Esophagus muscularis mucosa (tissue), 4 donors: ENCODE measurements at regions not wholly inside any gene's neighbourhood (a gene's known extent, or its start where the extent isn't known, plus 50 kb on each side); places are given as distances from the start of the nearest gene placed in this dataset.

ENCODE experiments used
- DNase-seq: peaks from one replicate; pipeline ENCODE4 v3.0.0-alpha.2; 2017; ENCODE audit errors: extremely low spot score
- H3K27ac ChIP-seq, 4 donors: fragments of 200-600 bp; sonication (generic); replicated peaks in 1 of 4; 1 replicate in 3 of 4; 2 replicates in 1 of 4; pipeline ENCODE4 v1.5.1; 2016 to 2019; ENCODE audit warnings: mild to moderate bottlenecking in 1 of 4
- H3K27me3 ChIP-seq, 4 donors: fragments of 200-600 bp; sonication (generic); one replicate each; pipeline versions ENCODE4 v1.5.1 to v1.6.0; 2016 to 2019
- H3K36me3 ChIP-seq, 4 donors: fragments of 200-600 bp; sonication (generic); one replicate each; pipeline ENCODE4 v1.5.1; 2016 to 2019
- H3K4me1 ChIP-seq, 4 donors: fragments of 200-600 bp; sonication (generic); one replicate each; pipeline ENCODE4 v1.5.1; 2016 to 2019
- H3K4me3 ChIP-seq, 4 donors: fragments of 200-600 bp; sonication (generic); 1 replicate in 2 of 4; 2 replicates in 2 of 4; pipeline ENCODE4 v1.5.1; 2016 to 2019; ENCODE audit warnings: mild to moderate bottlenecking in 4 of 4, moderate library complexity in 1 of 4
- H3K9me3 ChIP-seq, 4 donors: fragments of 200-600 bp; sonication (generic); 1 replicate in 3 of 4; 2 replicates in 1 of 4; pipeline ENCODE4 v1.5.1; 2016 to 2019
- EP300 ChIP-seq: sonication (generic); formaldehyde crosslinking; IDR thresholded peaks from one replicate; pipeline ENCODE4 v1.6.1; 2017; ENCODE audit warnings: antibody characterized with exemption
- POLR2A ChIP-seq: fragments of 450-650 bp; IDR thresholded peaks from one replicate; pipeline ENCODE4 v1.6.1; 2017; ENCODE audit warnings: antibody characterized with exemption, moderate library complexity, mild to moderate bottlenecking, low read depth
- POLR2AphosphoS5 ChIP-seq, 2 donors: sonication (generic); formaldehyde crosslinking; IDR thresholded peaks; one replicate each; pipeline ENCODE4 v1.6.1; 2017; ENCODE audit warnings: antibody characterized with exemption in 2 of 2
- WGBS: methylation state at CpG from one replicate; pipeline ENCODE4 v1.1.5; 2018; 5-methylcytosine and 5-hydroxymethylcytosine counted together
- intact Hi-C: fragments of 100-400 bp; cut with DNase I; formaldehyde crosslinking; loops from one replicate; pipeline ENCODE4 v1.15.1; 2023
- TF ChIP-seq, protein P1 (sequence below), 3 experiments: fragments of 200-600 bp in 2 of 3; fragments of 450-650 bp in 1 of 3; sonication (generic) in 2 of 3; IDR thresholded peaks; one replicate each; pipeline ENCODE4 v1.5.1; 2017 to 2019; ENCODE audit warnings: antibody characterized with exemption in 3 of 3, mild to moderate bottlenecking in 2 of 3, moderate library complexity in 1 of 3

DNA sequence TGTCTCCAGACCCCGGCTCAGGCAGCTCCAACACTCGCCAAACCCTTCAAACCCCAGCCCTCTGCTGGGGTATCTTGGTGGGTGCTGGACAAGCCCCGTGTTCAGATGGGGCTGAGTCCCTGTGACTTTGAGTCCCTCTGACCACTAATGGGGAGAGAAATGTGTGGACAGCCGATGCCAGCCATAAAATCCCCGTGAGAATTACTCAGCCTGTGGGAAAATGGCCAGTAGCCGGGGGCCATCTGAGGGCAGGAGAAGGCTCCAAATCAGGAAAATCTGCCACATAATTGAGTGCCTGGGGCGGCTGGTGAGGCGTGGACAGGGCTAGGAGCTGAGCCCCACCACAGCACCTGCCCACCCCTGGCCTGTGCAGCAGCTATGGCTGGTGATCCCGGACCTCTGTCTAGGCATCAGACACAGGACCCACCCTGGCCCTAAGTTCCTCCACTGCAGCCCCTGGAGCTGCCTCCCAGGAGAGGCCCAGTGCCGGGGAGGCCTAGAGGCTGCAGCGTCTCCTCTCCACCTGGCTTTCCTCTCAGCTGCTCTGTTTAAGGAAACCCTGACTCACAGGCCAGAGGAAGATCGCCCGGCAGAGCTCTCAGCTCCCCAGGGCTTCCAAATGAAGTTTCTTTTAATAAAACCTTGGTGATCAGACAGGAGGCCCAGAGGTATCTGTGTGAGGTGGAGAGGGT, 53.7 kb upstream of the SLCO4A1 start:
- intact Hi-C loops, result no loop called here
- Histone ChIP-seq H3K27me3 (peaks cover 0 to 91% (median 13%) of the 10 kb centered on the region in 4 donors), H3K9me3 (no peaks in the 10 kb centered on the region), H3K36me3 (no peaks in the 10 kb centered on the region), H3K4me1 (peaks cover 0 to 15% (median 7%) of the 10 kb centered on the region in 4 donors), H3K4me3 (no peak overlapping the region), H3K27ac (no peak overlapping the region)
- WGBS, result 86% methylated on average over 6 of the region's 13 CpGs
- no peak for DNase-seq
- TF ChIP-seq EP300 (no peak), POLR2AphosphoS5 (IDR thresholded peaks at IDR 0.05) (no peak), POLR2A (no peak)
- TF ChIP-seq, protein P1, sequence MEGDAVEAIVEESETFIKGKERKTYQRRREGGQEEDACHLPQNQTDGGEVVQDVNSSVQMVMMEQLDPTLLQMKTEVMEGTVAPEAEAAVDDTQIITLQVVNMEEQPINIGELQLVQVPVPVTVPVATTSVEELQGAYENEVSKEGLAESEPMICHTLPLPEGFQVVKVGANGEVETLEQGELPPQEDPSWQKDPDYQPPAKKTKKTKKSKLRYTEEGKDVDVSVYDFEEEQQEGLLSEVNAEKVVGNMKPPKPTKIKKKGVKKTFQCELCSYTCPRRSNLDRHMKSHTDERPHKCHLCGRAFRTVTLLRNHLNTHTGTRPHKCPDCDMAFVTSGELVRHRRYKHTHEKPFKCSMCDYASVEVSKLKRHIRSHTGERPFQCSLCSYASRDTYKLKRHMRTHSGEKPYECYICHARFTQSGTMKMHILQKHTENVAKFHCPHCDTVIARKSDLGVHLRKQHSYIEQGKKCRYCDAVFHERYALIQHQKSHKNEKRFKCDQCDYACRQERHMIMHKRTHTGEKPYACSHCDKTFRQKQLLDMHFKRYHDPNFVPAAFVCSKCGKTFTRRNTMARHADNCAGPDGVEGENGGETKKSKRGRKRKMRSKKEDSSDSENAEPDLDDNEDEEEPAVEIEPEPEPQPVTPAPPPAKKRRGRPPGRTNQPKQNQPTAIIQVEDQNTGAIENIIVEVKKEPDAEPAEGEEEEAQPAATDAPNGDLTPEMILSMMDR (IDR thresholded peaks at IDR 0.05), result no peak

DNA sequence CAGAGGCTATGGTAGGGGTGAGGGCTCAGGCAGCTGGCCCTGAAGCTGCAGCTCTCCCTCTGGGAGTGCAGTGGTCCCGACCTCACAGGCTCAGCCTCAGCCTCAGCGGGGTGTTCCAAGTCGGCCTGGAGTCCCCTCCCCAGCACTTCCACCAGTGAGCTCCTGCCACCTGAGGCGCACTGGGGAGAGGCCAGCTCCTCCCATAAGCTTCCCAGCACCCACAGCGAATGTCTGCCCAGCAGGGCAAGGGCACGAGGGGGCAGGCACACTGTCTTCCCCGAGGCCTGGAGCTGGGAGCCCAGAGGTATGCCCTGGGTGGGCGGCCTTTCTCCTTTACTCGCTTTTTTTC, 53.2 kb upstream of the SLCO4A1 start:
- H3K27me3 ChIP-seq, result peaks cover 0 to 91% (median 13%) of the 10 kb centered on the region in 4 donors
- TF ChIP-seq, protein P1 (IDR thresholded peaks at IDR 0.05), result no peak
- no peak for TF ChIP-seq POLR2AphosphoS5 (IDR thresholded peaks at IDR 0.05)
- intact Hi-C loops, result no loop called here
- H3K4me3 ChIP-seq, result no peak overlapping the region
- 87% methylated on average over 3 of the region's 9 CpGs for WGBS
- DNase-seq, result no peak
- H3K36me3 ChIP-seq, result no peaks in the 10 kb centered on the region
- peaks cover 0 to 14% (median 4%) of the 10 kb centered on the region in 4 donors for H3K4me1 ChIP-seq
- no peak overlapping the region for H3K27ac ChIP-seq
- H3K9me3 ChIP-seq, result no peaks in the 10 kb centered on the region

DNA sequence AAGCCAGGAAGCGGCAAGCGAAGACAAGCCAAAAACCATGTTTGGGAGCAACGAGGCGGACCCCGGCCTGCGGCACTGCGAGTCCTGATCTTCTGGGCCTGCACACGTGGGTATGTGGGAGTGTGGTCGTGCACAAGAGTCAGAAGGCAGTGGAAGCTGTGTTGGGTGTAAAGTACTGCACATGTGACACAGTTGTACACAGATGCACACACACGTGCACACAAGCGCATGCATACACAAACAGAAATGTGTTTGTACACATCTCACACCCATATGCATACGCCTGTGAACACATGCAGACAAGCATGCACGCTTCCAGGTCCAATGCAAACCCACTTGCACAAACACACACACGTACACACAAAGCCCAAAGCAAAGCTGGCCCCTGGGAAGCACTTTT, 52.6 kb upstream of the SLCO4A1 start:
- 84% methylated on average over 13 of the region's 14 CpGs for WGBS
- Histone ChIP-seq H3K4me1 (peaks cover 0 to 14% (median 4%) of the 10 kb centered on the region in 4 donors), H3K9me3 (no peaks in the 10 kb centered on the region), H3K36me3 (no peaks in the 10 kb centered on the region), H3K4me3 (no peak overlapping the region), H3K27me3 (peaks cover 0 to 95% (median 15%) of the 10 kb centered on the region in 4 donors), H3K27ac (no peak overlapping the region)
- TF ChIP-seq, protein P1 (IDR thresholded peaks at IDR 0.05), result no peak
- TF ChIP-seq EP300 (no peak), POLR2AphosphoS5 (IDR thresholded peaks at IDR 0.05) (no peak), POLR2A (no peak)
- intact Hi-C loops, result no loop called here
- no peak for DNase-seq

DNA sequence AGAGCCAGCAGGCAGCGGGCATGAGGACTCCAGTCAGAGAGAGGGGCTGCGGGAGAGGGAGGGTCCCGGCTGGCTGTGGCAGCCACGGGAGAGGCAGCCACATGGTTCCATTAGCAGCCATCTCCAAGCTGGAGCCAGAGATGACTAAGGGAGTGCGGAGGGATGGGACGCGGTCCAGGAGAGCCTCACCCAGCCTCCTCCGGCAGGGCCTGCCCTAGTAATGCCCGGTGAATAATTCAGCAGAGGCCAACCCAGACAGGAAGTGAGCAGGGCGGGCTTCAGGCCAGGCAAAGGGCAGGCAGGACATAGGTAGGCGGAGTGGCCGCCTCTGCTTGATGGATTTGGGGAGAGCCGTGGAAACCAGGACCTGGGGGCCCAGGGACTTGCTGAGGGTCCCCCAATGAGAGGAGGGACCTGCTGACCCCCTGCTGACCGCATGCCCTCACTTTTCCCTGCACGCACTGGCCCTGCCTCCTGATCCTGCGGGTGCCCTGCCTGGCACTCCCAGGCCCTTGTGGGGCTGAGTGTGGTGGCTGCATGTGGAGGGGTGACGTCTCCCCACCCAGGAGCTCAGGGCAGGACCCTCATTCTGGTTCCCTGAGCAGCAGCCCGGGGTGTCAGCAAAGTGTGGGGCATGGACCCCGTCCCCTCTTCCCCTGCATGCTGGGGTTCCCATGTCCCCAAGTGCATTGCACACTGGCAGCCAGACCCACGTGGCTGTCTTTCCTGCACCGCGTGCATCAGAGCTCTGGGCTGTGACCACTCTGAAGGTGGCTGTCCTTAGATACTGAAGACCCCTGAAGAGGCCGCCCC, 51.8 kb upstream of the SLCO4A1 start:
- 69% methylated on average over 18 of the region's 23 CpGs for WGBS
- TF ChIP-seq, protein P1 (IDR thresholded peaks at IDR 0.05), result no peak
- TF ChIP-seq POLR2AphosphoS5 (IDR thresholded peaks at IDR 0.05), result peak; percentile 26 to 43
- intact Hi-C loops, result no loop called here
- no peak for DNase-seq
- Histone ChIP-seq H3K9me3 (no peaks in the 10 kb centered on the region), H3K27ac (no peak overlapping the region), H3K36me3 (no peaks in the 10 kb centered on the region), H3K4me1 (peaks cover 0 to 17% (median 9%) of the 10 kb centered on the region in 4 donors), H3K4me3 (no peak overlapping the region), H3K27me3 (peaks cover 0 to 100% (median 19%) of the 10 kb centered on the region in 4 donors)
